GM13976 (cell line): ENCODE measurements at regions not wholly inside any gene's neighbourhood (a gene's known extent, or its start where the extent isn't known, plus 50 kb on each side); places are given as distances from the start of the nearest gene placed in this dataset.

Experiments used
- DNase-seq: peaks from one replicate; pipeline ENCODE4 v3.0.0; 2012; ENCODE audit warnings: low spot score
- CTCF ChIP-seq: IDR thresholded peaks from 2 replicates; pipeline ENCODE4 v1.5.1; 2012; ENCODE audit warnings: borderline replicate concordance, mild to moderate bottlenecking; ENCODE audit not compliant: insufficient read depth; ENCODE audit errors: extremely low read depth, missing control alignments, control extremely low read depth
- in situ Hi-C: fragments of 300-500 bp; cut with MboI; formaldehyde crosslinking; loops from one replicate; pipeline ENCODE4 v1.12.0; 2022; ENCODE audit warnings: low sequenced_read_pairs, mixed read lengths, inconsistent platforms; ENCODE audit not compliant: unreplicated experiment

- in situ Hi-C loops: no loop called here
- TF ChIP-seq CTCF: no peak
- DNase-seq: no peak
Observed at GRCh38 chr4:72679666-72680065, 110.6 kb upstream of the ADAMTS3 start.

- no peak for DNase-seq
- no peak for TF ChIP-seq CTCF
- in situ Hi-C loops: no loop called here
Observed at GRCh38 chr4:72677886-72678285, 108.9 kb upstream of the ADAMTS3 start.

GRCh38 chr4:72677265-72677664, 108.2 kb upstream of the ADAMTS3 start:
- no peak for DNase-seq
- in situ Hi-C loops: no loop called here
- TF ChIP-seq CTCF: no peak

- in situ Hi-C loops: no loop called here
- no peak for DNase-seq
Observed at GRCh38 chr4:72671980-72672379, 103.0 kb upstream of the ADAMTS3 start.

GRCh38 chr4:72670521-72670920, 101.5 kb upstream of the ADAMTS3 start:
- no peak for TF ChIP-seq CTCF
- in situ Hi-C loops: no loop called here
- DNase-seq: no peak

More at GRCh38 chr4:72671980-72672379, 103.0 kb upstream of the ADAMTS3 start:
- no peak for TF ChIP-seq CTCF

- DNase-seq: no peak
- in situ Hi-C loops: no loop called here
- TF ChIP-seq CTCF: no peak
Observed at GRCh38 chr4:72666910-72667309, 97.9 kb upstream of the ADAMTS3 start.

- in situ Hi-C loops: no loop called here
- TF ChIP-seq CTCF: no peak
- no peak for DNase-seq
Observed at GRCh38 chr4:72665171-72665968, 96.3 kb upstream of the ADAMTS3 start.
